CD4-positive, alpha-beta T cell treated with Interleukin-6 at 100 ng/mL for 8 hours (primary cell): ENCODE measurements at regions not wholly inside any gene's neighbourhood (a gene's known extent, or its start where the extent isn't known, plus 50 kb on each side); places are given as distances from the start of the nearest gene placed in this dataset.
"Not testable (repeated sequence)": the region's sequence is repeated elsewhere in the genome, so short reads cannot be mapped to it uniquely, and the experiment has no call there.

ENCODE experiments used
- DNase-seq: peaks from one replicate; pipeline ENCODE4 v3.0.0-alpha.2; 2020; ENCODE audit warnings: mixed read lengths, low spot score

GRCh38 chr14:41549821-41550607 lies 56.7 kb upstream of the LRFN5 start:
- no peak for DNase-seq

GRCh38 chr14:41549282-41549681 lies 57.4 kb upstream of the LRFN5 start:
- no peak for DNase-seq

- DNase-seq = no peak
Observed at GRCh38 chr14:41548666-41549065, 58.0 kb upstream of the LRFN5 start.

- no peak for DNase-seq
Observed at GRCh38 chr14:41541333-41541732, 65.3 kb upstream of the LRFN5 start.

GRCh38 chr14:41532255-41532654 lies 74.4 kb upstream of the LRFN5 start:
- no peak for DNase-seq

GRCh38 chr14:41521891-41522290 lies 84.8 kb upstream of the LRFN5 start:
- no peak for DNase-seq

GRCh38 chr14:41518030-41518429 lies 88.6 kb upstream of the LRFN5 start:
- not testable (repeated sequence) for DNase-seq

- no peak for DNase-seq
Observed at GRCh38 chr14:41506552-41506951, 100.1 kb upstream of the LRFN5 start.

- DNase-seq = no peak
Observed at GRCh38 chr14:41505491-41505890, 101.2 kb upstream of the LRFN5 start.

GRCh38 chr14:41498959-41499358 lies 107.7 kb upstream of the LRFN5 start:
- DNase-seq = no peak

GRCh38 chr14:41490323-41490722 lies 116.4 kb upstream of the LRFN5 start:
- no peak for DNase-seq

- DNase-seq = no peak
Observed at GRCh38 chr14:41489315-41489972, 117.2 kb upstream of the LRFN5 start.

GRCh38 chr14:41488401-41488800 lies 118.3 kb upstream of the LRFN5 start:
- DNase-seq = no peak

GRCh38 chr14:41482861-41483260 lies 123.8 kb upstream of the LRFN5 start:
- no peak for DNase-seq

- DNase-seq = no peak
Observed at GRCh38 chr14:41476526-41476925, 130.2 kb upstream of the LRFN5 start.

GRCh38 chr14:41461380-41461779 lies 145.3 kb upstream of the LRFN5 start:
- no peak for DNase-seq

GRCh38 chr14:41457393-41457792 lies 149.3 kb upstream of the LRFN5 start:
- DNase-seq = no peak

GRCh38 chr14:41449066-41449465 lies 157.6 kb upstream of the LRFN5 start:
- DNase-seq = no peak

- DNase-seq = no peak
Observed at GRCh38 chr14:41446008-41446407, 160.7 kb upstream of the LRFN5 start.

GRCh38 chr14:41423503-41423902 lies 183.2 kb upstream of the LRFN5 start:
- DNase-seq = no peak

- DNase-seq = not testable (repeated sequence)
Observed at GRCh38 chr14:41421308-41421707, 185.4 kb upstream of the LRFN5 start.

GRCh38 chr14:41419709-41420108 lies 187.0 kb upstream of the LRFN5 start:
- no peak for DNase-seq

GRCh38 chr14:41418851-41419250 lies 187.8 kb upstream of the LRFN5 start:
- no peak for DNase-seq

GRCh38 chr14:41409806-41410205 lies 196.9 kb upstream of the LRFN5 start:
- no peak for DNase-seq
